Gastrocnemius medialis (tissue), 4 donors: ENCODE measurements at regions not wholly inside any gene's neighbourhood (a gene's known extent, or its start where the extent isn't known, plus 50 kb on each side); places are given as distances from the start of the nearest gene placed in this dataset.

Experiments
- POLR2A ChIP-seq, 2 donors: fragments of 450-650 bp; IDR thresholded peaks; one replicate each; pipeline ENCODE4 v1.6.1; 2017; ENCODE audit warnings: antibody characterized with exemption in 2 of 2, mild to moderate bottlenecking in 2 of 2, moderate library complexity in 2 of 2
- TF ChIP-seq, protein P1 (sequence below), 5 experiments: fragments of 450-650 bp in 3 of 5; fragments of 200-600 bp in 2 of 5; sonication (generic) in 2 of 5; IDR thresholded peaks in 4 of 5; conservative IDR thresholded peaks in 1 of 5; 1 replicate in 4 of 5; 2 replicates in 1 of 5; pipeline ENCODE4 v1.5.1; 2016 to 2019; ENCODE audit warnings: antibody characterized with exemption in 5 of 5, mild to moderate bottlenecking in 3 of 5, moderate library complexity in 3 of 5

DNA sequence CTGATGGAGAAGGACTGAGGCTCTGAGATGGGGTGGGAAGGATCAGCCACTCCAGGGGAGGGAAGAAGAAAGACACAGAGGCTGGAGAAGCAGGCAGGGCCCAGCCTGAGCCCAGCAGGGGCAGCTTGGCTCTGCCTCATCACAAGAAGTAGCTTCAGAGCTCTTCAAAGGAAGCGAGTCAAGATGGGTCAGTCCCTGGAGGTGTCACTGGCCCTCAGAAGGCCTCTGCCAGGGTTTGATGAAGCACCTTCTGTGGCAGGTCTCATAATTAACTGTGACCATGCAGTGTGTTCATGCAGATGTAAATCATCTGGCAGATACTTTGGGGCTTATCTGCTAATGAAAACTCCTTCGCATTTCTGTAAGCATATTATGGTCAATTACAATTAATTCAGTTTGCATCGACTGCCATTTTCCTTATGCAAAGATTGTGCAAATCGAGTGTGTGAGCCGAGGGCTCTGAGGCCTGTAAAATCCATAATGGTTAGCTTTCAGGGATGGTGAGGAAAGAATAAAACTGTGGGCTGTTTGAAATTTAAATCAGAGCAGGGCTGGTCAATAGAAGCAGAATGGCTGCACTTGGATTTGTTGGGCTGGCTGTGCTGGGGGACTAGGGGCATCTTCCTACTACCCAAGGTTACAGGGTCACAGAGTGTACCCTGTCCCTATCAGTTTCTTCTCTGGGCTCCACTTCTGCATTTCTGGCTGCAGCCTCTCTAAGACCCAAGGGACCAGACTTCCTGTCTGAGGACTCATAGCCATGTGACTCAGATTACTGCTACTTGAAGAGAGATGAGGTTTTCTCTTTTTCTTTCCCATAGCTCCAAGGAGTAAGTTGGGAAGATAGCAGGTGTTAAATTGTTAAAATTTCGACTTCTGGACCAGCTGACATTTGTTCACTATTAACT is 376.6 kb downstream of the DHX35 start:
- no peak for TF ChIP-seq POLR2A (IDR thresholded peaks at IDR 0.05)
- TF ChIP-seq, protein P1, sequence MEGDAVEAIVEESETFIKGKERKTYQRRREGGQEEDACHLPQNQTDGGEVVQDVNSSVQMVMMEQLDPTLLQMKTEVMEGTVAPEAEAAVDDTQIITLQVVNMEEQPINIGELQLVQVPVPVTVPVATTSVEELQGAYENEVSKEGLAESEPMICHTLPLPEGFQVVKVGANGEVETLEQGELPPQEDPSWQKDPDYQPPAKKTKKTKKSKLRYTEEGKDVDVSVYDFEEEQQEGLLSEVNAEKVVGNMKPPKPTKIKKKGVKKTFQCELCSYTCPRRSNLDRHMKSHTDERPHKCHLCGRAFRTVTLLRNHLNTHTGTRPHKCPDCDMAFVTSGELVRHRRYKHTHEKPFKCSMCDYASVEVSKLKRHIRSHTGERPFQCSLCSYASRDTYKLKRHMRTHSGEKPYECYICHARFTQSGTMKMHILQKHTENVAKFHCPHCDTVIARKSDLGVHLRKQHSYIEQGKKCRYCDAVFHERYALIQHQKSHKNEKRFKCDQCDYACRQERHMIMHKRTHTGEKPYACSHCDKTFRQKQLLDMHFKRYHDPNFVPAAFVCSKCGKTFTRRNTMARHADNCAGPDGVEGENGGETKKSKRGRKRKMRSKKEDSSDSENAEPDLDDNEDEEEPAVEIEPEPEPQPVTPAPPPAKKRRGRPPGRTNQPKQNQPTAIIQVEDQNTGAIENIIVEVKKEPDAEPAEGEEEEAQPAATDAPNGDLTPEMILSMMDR (IDR thresholded peaks at IDR 0.05 in 4 of 5, conservative IDR thresholded peaks at IDR 0.05 in 1 of 5), result no peak
